PFSK-1 (cell line): ENCODE measurements at regions not wholly inside any gene's neighbourhood (a gene's known extent, or its start where the extent isn't known, plus 50 kb on each side); places are given as distances from the start of the nearest gene placed in this dataset.

ENCODE experiments used
- POLR2AphosphoS5 ChIP-seq: IDR thresholded peaks from 2 replicates; pipeline ENCODE4 v1.6.1; 2012; ENCODE audit warnings: low read depth, mild to moderate bottlenecking, control low read depth, low read length, moderate library complexity
- TF ChIP-seq, protein P1 (sequence below), 2 experiments: IDR thresholded peaks; 2 replicates each; pipeline versions ENCODE4 v1.6.1 to v1.8.0; 2011 to 2012; ENCODE audit warnings: low read depth in 2 of 2, low read length in 2 of 2, control low read depth in 1 of 2, inconsistent platforms in 1 of 2, mild to moderate bottlenecking in 1 of 2, moderate library complexity in 1 of 2; ENCODE audit not compliant: insufficient read depth in 1 of 2

- TF ChIP-seq POLR2AphosphoS5, result no peak
- TF ChIP-seq, protein P1, sequence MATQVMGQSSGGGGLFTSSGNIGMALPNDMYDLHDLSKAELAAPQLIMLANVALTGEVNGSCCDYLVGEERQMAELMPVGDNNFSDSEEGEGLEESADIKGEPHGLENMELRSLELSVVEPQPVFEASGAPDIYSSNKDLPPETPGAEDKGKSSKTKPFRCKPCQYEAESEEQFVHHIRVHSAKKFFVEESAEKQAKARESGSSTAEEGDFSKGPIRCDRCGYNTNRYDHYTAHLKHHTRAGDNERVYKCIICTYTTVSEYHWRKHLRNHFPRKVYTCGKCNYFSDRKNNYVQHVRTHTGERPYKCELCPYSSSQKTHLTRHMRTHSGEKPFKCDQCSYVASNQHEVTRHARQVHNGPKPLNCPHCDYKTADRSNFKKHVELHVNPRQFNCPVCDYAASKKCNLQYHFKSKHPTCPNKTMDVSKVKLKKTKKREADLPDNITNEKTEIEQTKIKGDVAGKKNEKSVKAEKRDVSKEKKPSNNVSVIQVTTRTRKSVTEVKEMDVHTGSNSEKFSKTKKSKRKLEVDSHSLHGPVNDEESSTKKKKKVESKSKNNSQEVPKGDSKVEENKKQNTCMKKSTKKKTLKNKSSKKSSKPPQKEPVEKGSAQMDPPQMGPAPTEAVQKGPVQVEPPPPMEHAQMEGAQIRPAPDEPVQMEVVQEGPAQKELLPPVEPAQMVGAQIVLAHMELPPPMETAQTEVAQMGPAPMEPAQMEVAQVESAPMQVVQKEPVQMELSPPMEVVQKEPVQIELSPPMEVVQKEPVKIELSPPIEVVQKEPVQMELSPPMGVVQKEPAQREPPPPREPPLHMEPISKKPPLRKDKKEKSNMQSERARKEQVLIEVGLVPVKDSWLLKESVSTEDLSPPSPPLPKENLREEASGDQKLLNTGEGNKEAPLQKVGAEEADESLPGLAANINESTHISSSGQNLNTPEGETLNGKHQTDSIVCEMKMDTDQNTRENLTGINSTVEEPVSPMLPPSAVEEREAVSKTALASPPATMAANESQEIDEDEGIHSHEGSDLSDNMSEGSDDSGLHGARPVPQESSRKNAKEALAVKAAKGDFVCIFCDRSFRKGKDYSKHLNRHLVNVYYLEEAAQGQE (IDR thresholded peaks at IDR 0.05; ENCODE audit: insufficient read depth in 1 of 2, low read depth in 2 of 2, low read length in 2 of 2), result no peak
These were observed 56.6 kb upstream of the SLC22A23 start for GRCh38 chr6:3513416-3513815.
